ENCODE measurements at regions not wholly inside any gene's neighbourhood (a gene's known extent, or its start where the extent isn't known, plus 50 kb on each side); places are given as distances from the start of the nearest gene placed in this dataset.

DNA sequence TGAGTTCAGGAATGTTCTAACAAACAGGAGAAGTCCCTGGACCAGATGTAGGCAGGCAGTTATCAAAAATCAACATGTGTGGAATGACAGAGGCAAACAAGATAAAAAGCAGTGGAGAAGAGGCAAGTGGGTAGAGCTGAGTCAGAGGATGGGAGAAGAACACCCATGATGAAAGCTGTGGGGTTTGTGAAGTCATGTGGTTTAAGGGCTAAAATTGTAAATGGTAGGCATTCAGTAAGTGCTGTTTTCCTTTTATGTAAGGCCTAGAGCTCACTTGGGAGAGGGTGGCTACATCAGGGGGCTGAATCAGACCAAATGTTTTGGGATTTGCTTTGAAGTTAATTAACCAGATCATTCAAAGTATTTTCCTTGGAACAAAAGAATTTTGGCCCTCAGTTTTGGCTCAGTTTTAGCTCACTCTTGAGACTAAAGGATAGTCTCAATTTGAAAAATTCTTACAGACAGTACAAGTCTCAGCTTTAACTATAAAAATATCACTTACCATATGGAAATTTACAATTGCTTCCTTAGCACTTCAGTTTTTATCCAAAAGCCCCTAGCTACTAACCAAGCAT, 114.5 kb upstream of the PCDH7 start:
- no peak for TF ChIP-seq HDAC2 (IDR thresholded peaks at IDR 0.05; ENCODE audit: borderline replicate concordance in 1 of 2, low read depth in 2 of 2, low read length in 2 of 2)
- TF ChIP-seq, protein P1, sequence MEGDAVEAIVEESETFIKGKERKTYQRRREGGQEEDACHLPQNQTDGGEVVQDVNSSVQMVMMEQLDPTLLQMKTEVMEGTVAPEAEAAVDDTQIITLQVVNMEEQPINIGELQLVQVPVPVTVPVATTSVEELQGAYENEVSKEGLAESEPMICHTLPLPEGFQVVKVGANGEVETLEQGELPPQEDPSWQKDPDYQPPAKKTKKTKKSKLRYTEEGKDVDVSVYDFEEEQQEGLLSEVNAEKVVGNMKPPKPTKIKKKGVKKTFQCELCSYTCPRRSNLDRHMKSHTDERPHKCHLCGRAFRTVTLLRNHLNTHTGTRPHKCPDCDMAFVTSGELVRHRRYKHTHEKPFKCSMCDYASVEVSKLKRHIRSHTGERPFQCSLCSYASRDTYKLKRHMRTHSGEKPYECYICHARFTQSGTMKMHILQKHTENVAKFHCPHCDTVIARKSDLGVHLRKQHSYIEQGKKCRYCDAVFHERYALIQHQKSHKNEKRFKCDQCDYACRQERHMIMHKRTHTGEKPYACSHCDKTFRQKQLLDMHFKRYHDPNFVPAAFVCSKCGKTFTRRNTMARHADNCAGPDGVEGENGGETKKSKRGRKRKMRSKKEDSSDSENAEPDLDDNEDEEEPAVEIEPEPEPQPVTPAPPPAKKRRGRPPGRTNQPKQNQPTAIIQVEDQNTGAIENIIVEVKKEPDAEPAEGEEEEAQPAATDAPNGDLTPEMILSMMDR (IDR thresholded peaks at IDR 0.05; ENCODE audit: control extremely low read depth in 1 of 3, insufficient read depth in 1 of 3, low read depth in 1 of 3, low read length in 3 of 3) = no peak
- no peak for TF ChIP-seq YY1 (IDR thresholded peaks at IDR 0.05; ENCODE audit: low read depth, low read length)
